BJ (cell line): ENCODE measurements at regions not wholly inside any gene's neighbourhood (a gene's known extent, or its start where the extent isn't known, plus 50 kb on each side); places are given as distances from the start of the nearest gene placed in this dataset.

ENCODE experiments used
- CTCF ChIA-PET: fragments of 350-600 bp; formaldehyde crosslinking; extraction: SDS; loops from one replicate; lab custom pipeline; 2021; ENCODE audit warnings: antibody characterized with exemption, inconsistent platforms; lab: Yijun Ruan, JAX
- POLR2A ChIA-PET: fragments of 300-600 bp; sonication (Branson Sonifier 250); formaldehyde crosslinking; extraction: SDS; loops from one replicate; lab custom pipeline; 2021; ENCODE audit warnings: antibody characterized with exemption; lab: Charles Lee
- DNase-seq: peaks from one replicate; pipeline ENCODE4 v3.0.0-alpha.2; 2011; ENCODE audit warnings: low read depth
- H3K27me3 ChIP-seq: 2 replicates; pipeline ENCODE4 v1.6.0; 2011; ENCODE audit warnings: low read length; ENCODE audit not compliant: control insufficient read depth, insufficient read depth
- H3K36me3 ChIP-seq: 2 replicates; pipeline ENCODE4 v1.5.1; 2011; ENCODE audit warnings: low read length; ENCODE audit not compliant: control insufficient read depth, insufficient read depth
- H3K4me3 ChIP-seq: 2 replicates; pipeline ENCODE4 v1.5.1; 2011; ENCODE audit warnings: low read depth, mild to moderate bottlenecking, control low read depth, low read length
- CTCF ChIP-seq: IDR thresholded peaks from 2 replicates; pipeline ENCODE4 v1.5.1; 2011; ENCODE audit warnings: low read depth, mild to moderate bottlenecking, control low read depth, inconsistent platforms, low read length, moderate library complexity; ENCODE audit not compliant: insufficient read depth

GRCh38 chr14:83021323-83021722, 1487.7 kb upstream of the SEL1L start:
- ChIA-PET CTCF (no interaction called here), POLR2A (no interaction called here)
- H3K36me3 ChIP-seq: no peaks in the 10 kb centered on the region
- no peaks in the 10 kb centered on the region for H3K27me3 ChIP-seq
- DNase-seq: no peak
- H3K4me3 ChIP-seq: no peak overlapping the region
- no peak for TF ChIP-seq CTCF

- DNase-seq: no peak
- POLR2A ChIA-PET: no interaction called here
- Histone ChIP-seq H3K4me3 (no peak overlapping the region), H3K27me3 (no peaks in the 10 kb centered on the region), H3K36me3 (no peaks in the 10 kb centered on the region)
- no peak for TF ChIP-seq CTCF
- CTCF ChIA-PET: no interaction called here
Observed at GRCh38 chr14:83023369-83023768, 1489.7 kb upstream of the SEL1L start.

- CTCF ChIA-PET: no interaction called here
- no peaks in the 10 kb centered on the region for H3K36me3 ChIP-seq
- no peak for DNase-seq
- no peaks in the 10 kb centered on the region for H3K27me3 ChIP-seq
- POLR2A ChIA-PET: no interaction called here
- no peak overlapping the region for H3K4me3 ChIP-seq
- no peak for TF ChIP-seq CTCF
Observed at GRCh38 chr14:83041224-83041623, 1507.6 kb upstream of the SEL1L start.

- Histone ChIP-seq H3K4me3 (no peak overlapping the region), H3K27me3 (no peaks in the 10 kb centered on the region), H3K36me3 (no peaks in the 10 kb centered on the region)
- CTCF ChIA-PET: no interaction called here
- POLR2A ChIA-PET: no interaction called here
- TF ChIP-seq CTCF: no peak
- DNase-seq: no peak
Observed at GRCh38 chr14:83042858-83043257, 1509.2 kb upstream of the SEL1L start.

DNA sequence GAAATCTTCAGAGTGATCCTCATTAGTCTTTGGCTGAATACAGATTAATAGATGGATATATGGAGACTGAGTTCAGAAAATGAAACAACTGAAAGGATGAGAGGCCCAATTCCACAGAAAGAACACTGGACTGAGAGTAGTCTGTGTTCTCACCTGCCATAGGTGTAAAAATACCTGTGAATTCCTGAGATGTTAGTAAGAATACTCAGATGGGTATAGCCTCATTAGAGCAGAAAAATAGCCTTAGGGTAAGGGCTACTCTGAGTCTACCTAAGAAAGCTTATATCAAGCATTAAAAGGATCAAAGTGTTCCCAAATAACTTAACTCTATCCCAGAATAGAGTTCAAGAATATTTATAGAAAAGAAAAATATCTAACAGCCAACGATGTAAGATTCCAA, 1510.3 kb upstream of the SEL1L start:
- no peak for TF ChIP-seq CTCF
- ChIA-PET CTCF (interaction anchor here (0.6 kb wide), 1 partner anchor 1846 kb away, joined by 3 read pairs; no protein-coding TSS in a partner anchor), POLR2A (no interaction called here)
- Histone ChIP-seq H3K27me3 (no peaks in the 10 kb centered on the region), H3K4me3 (no peak overlapping the region), H3K36me3 (no peaks in the 10 kb centered on the region)
- no peak for DNase-seq
